Smooth muscle cell (in vitro differentiated cells): ENCODE measurements at regions not wholly inside any gene's neighbourhood (a gene's known extent, or its start where the extent isn't known, plus 50 kb on each side); places are given as distances from the start of the nearest gene placed in this dataset.

ENCODE experiments used
- DNase-seq: peaks from one replicate; lab custom pipeline; 2025; ENCODE audit not compliant: unreplicated experiment; lab: John Stamatoyannopoulos, UW
- H2AFZ ChIP-seq: fragments of 200-600 bp; sonication (generic); 2 replicates; pipeline ENCODE4 v1.6.0; 2016; ENCODE audit warnings: antibody characterized with exemption, low read depth, mild to moderate bottlenecking
- H3F3A ChIP-seq: fragments of 200-600 bp; sonication (generic); 2 replicates; pipeline ENCODE4 v1.6.0; 2017; ENCODE audit warnings: antibody characterized with exemption, low read depth
- H3K27ac ChIP-seq: fragments of 200-600 bp; sonication (generic); 2 replicates; pipeline ENCODE4 v1.5.1; 2016; ENCODE audit warnings: low read depth, mild to moderate bottlenecking
- H3K27me3 ChIP-seq: fragments of 200-600 bp; sonication (generic); 2 replicates; pipeline ENCODE4 v1.6.1; 2016; ENCODE audit warnings: low read depth, mild to moderate bottlenecking
- H3K36me3 ChIP-seq: fragments of 200-600 bp; sonication (generic); 2 replicates; pipeline ENCODE4 v1.5.1; 2016; ENCODE audit warnings: low read depth
- H3K4me1 ChIP-seq: fragments of 200-600 bp; sonication (generic); 2 replicates; pipeline ENCODE4 v1.5.1; 2016; ENCODE audit warnings: low read depth
- H3K4me2 ChIP-seq: fragments of 200-600 bp; sonication (generic); 2 replicates; pipeline ENCODE4 v1.6.0; 2016; ENCODE audit warnings: mild to moderate bottlenecking
- H3K4me3 ChIP-seq: fragments of 200-600 bp; sonication (generic); 2 replicates; pipeline ENCODE4 v1.5.1; 2016; ENCODE audit warnings: mild to moderate bottlenecking
- H3K79me2 ChIP-seq: fragments of 200-600 bp; sonication (generic); 2 replicates; pipeline ENCODE4 v1.6.0; 2016; ENCODE audit warnings: low read depth, mild to moderate bottlenecking
- H3K9ac ChIP-seq: fragments of 200-600 bp; sonication (generic); 2 replicates; pipeline ENCODE4 v1.6.0; 2016; ENCODE audit warnings: low read depth
- H3K9me3 ChIP-seq: fragments of 200-600 bp; sonication (generic); replicated peaks from 2 replicates; pipeline ENCODE4 v1.5.1; 2016; ENCODE audit warnings: low read depth
- H4K20me1 ChIP-seq: fragments of 200-600 bp; sonication (generic); 2 replicates; pipeline ENCODE4 v1.6.0; 2016; ENCODE audit warnings: low read depth
- CTCF ChIP-seq: fragments of 200-600 bp; sonication (generic); IDR thresholded peaks from 2 replicates; pipeline ENCODE4 v1.5.1; 2017; ENCODE audit warnings: borderline replicate concordance, mild to moderate bottlenecking, antibody characterized with exemption; ENCODE audit not compliant: insufficient read depth, poor library complexity, severe bottlenecking
- WGBS: methylation state at CpG from one replicate; pipeline ENCODE4 v1.1.7; 2016; ENCODE audit warnings: low lambda C conversion rate; 5-methylcytosine and 5-hydroxymethylcytosine counted together

DNA sequence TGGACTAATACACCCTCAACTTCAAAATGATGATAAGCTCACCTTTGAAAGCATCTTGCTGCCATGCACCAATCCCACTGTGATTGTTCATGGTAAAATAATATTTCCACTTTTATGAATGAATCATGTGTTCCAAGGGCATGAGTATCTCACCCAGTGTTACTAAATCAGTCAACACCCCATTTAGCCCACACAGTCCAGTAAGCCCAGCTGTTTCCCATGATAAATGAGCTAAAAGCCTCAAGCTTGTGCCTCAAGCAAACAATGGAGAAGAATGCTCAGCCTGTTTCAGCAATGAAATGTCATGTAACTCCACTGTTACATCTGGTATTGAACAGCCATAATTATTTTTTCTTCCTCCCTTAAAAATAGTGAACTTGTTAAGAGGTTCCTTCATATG is 442.5 kb downstream of the XPNPEP1 start:
- no peak for TF ChIP-seq CTCF
- no peak overlapping the region for H3K4me2 ChIP-seq
- no peaks in the 10 kb centered on the region for H3K9me3 ChIP-seq
- no peaks in the 10 kb centered on the region for H3F3A ChIP-seq
- no peaks in the 10 kb centered on the region for H4K20me1 ChIP-seq
- H2AFZ ChIP-seq: no peak overlapping the region
- H3K4me1 ChIP-seq: peaks cover 6% of the 10 kb centered on the region
- peaks cover 6% of the 10 kb centered on the region for H3K27me3 ChIP-seq
- no peak overlapping the region for H3K4me3 ChIP-seq
- H3K79me2 ChIP-seq: no peaks in the 10 kb centered on the region
- no peak for DNase-seq
- no peak overlapping the region for H3K27ac ChIP-seq
- H3K36me3 ChIP-seq: no peaks in the 10 kb centered on the region
- H3K9ac ChIP-seq: no peak overlapping the region

GRCh38 chr10:109475711-109476421 is 447.4 kb downstream of the XPNPEP1 start:
- H3K9ac ChIP-seq: no peak overlapping the region
- no peaks in the 10 kb centered on the region for H3K79me2 ChIP-seq
- peaks cover 6% of the 10 kb centered on the region for H3K27me3 ChIP-seq
- no peak overlapping the region for H3K4me3 ChIP-seq
- TF ChIP-seq CTCF: no peak
- H3F3A ChIP-seq: no peaks in the 10 kb centered on the region
- H4K20me1 ChIP-seq: no peaks in the 10 kb centered on the region
- H2AFZ ChIP-seq: no peak overlapping the region
- H3K4me1 ChIP-seq: peaks cover 22% of the 10 kb centered on the region
- DNase-seq: no peak
- H3K27ac ChIP-seq: no peak overlapping the region
- 68% methylated on average over 6 of the region's 6 CpGs for WGBS
- H3K9me3 ChIP-seq: no peaks in the 10 kb centered on the region
- no peaks in the 10 kb centered on the region for H3K36me3 ChIP-seq
- H3K4me2 ChIP-seq: no peak overlapping the region

- WGBS: 10% methylated on average over 4 of the region's 4 CpGs
- no peak overlapping the region for H3K9ac ChIP-seq
- no peak overlapping the region for H3K4me3 ChIP-seq
- H3K4me2 ChIP-seq: no peak overlapping the region
- H3K27ac ChIP-seq: no peak overlapping the region
- TF ChIP-seq CTCF: no peak
- no peaks in the 10 kb centered on the region for H3K36me3 ChIP-seq
- no peak overlapping the region for H2AFZ ChIP-seq
- H3K79me2 ChIP-seq: no peaks in the 10 kb centered on the region
- peaks cover 21% of the 10 kb centered on the region for H3K4me1 ChIP-seq
- H4K20me1 ChIP-seq: no peaks in the 10 kb centered on the region
- H3F3A ChIP-seq: no peaks in the 10 kb centered on the region
- no peak for DNase-seq
- H3K9me3 ChIP-seq: no peaks in the 10 kb centered on the region
- peaks cover 6% of the 10 kb centered on the region for H3K27me3 ChIP-seq
These were observed 448.5 kb downstream of the XPNPEP1 start for GRCh38 chr10:109474812-109475211.

GRCh38 chr10:109474261-109474660 is 449.1 kb downstream of the XPNPEP1 start:
- Histone ChIP-seq H3K9me3 (no peaks in the 10 kb centered on the region), H3K27ac (no peak overlapping the region), H3K36me3 (no peaks in the 10 kb centered on the region), H3K4me3 (no peak overlapping the region), H3K9ac (no peak overlapping the region), H2AFZ (no peak overlapping the region), H3K79me2 (no peaks in the 10 kb centered on the region), H3K27me3 (peaks cover 6% of the 10 kb centered on the region), H3K4me1 (peaks cover 21% of the 10 kb centered on the region), H3F3A (no peaks in the 10 kb centered on the region), H3K4me2 (no peak overlapping the region), H4K20me1 (no peaks in the 10 kb centered on the region)
- TF ChIP-seq CTCF: no peak
- 37% methylated on average over 4 of the region's 4 CpGs for WGBS
- no peak for DNase-seq
